Chondrocyte (in vitro differentiated cells): ENCODE measurements at regions not wholly inside any gene's neighbourhood (a gene's known extent, or its start where the extent isn't known, plus 50 kb on each side); places are given as distances from the start of the nearest gene placed in this dataset.

Experiments
- DNase-seq: peaks from one replicate; pipeline ENCODE4 v3.0.0; 2021; ENCODE audit warnings: mixed read lengths, low spot score
- H3K27ac Mint-ChIP-seq: one replicate; pipeline ENCODE4 v1.8.0; 2021; ENCODE audit warnings: mild to moderate bottlenecking, moderate library complexity, mixed read lengths; ENCODE audit not compliant: unreplicated experiment
- H3K27me3 Mint-ChIP-seq: 2 replicates; pipeline ENCODE4 v1.8.0; 2021; ENCODE audit warnings: low read depth, mixed read lengths
- H3K36me3 Mint-ChIP-seq: 2 replicates; pipeline ENCODE4 v1.8.0; 2021; ENCODE audit warnings: low read depth, mixed read lengths
- H3K4me1 Mint-ChIP-seq: 2 replicates; pipeline ENCODE4 v1.8.0; 2021; ENCODE audit warnings: low read depth, mild to moderate bottlenecking, mixed read lengths
- H3K4me3 Mint-ChIP-seq: one replicate; pipeline ENCODE4 v1.8.0; 2021; ENCODE audit warnings: mild to moderate bottlenecking, moderate library complexity, mixed read lengths; ENCODE audit not compliant: unreplicated experiment
- H3K9me3 Mint-ChIP-seq: 2 replicates; pipeline ENCODE4 v1.8.0; 2021; ENCODE audit warnings: low read depth, mixed read lengths
- CTCF ChIP-seq: fragments of 200-600 bp; sonication (generic); IDR thresholded peaks from 2 replicates; pipeline ENCODE4 v1.5.0; 2021; ENCODE audit warnings: antibody characterized with exemption, mild to moderate bottlenecking, moderate library complexity

GRCh38 chr11:106322106-106322505 is 244.6 kb downstream of the AASDHPPT start:
- Mint-ChIP-seq H3K27ac (no peak overlapping the region), H3K36me3 (no peaks in the 10 kb centered on the region), H3K4me3 (no peak overlapping the region), H3K9me3 (no peaks in the 10 kb centered on the region), H3K4me1 (peaks cover 3% of the 10 kb centered on the region), H3K27me3 (no peaks in the 10 kb centered on the region)
- DNase-seq, result no peak
- TF ChIP-seq CTCF, result no peak

- H3K27me3 Mint-ChIP-seq, result no peaks in the 10 kb centered on the region
- no peaks in the 10 kb centered on the region for H3K9me3 Mint-ChIP-seq
- H3K4me3 Mint-ChIP-seq, result no peak overlapping the region
- no peaks in the 10 kb centered on the region for H3K36me3 Mint-ChIP-seq
- H3K4me1 Mint-ChIP-seq, result peaks cover 3% of the 10 kb centered on the region
- DNase-seq, result no peak
- no peak for TF ChIP-seq CTCF
- no peak overlapping the region for H3K27ac Mint-ChIP-seq
Measured at GRCh38 chr11:106326087-106326486, 248.6 kb downstream of the AASDHPPT start.

GRCh38 chr11:106327134-106327533 is 249.7 kb downstream of the AASDHPPT start:
- no peak overlapping the region for H3K4me3 Mint-ChIP-seq
- no peaks in the 10 kb centered on the region for H3K9me3 Mint-ChIP-seq
- no peak for TF ChIP-seq CTCF
- no peaks in the 10 kb centered on the region for H3K27me3 Mint-ChIP-seq
- no peaks in the 10 kb centered on the region for H3K36me3 Mint-ChIP-seq
- no peak overlapping the region for H3K27ac Mint-ChIP-seq
- DNase-seq, result no peak
- H3K4me1 Mint-ChIP-seq, result peaks cover 3% of the 10 kb centered on the region

- no peak for DNase-seq
- Mint-ChIP-seq H3K4me1 (peaks cover 3% of the 10 kb centered on the region), H3K27ac (no peak overlapping the region)
Measured at GRCh38 chr11:106327637-106328036, 250.2 kb downstream of the AASDHPPT start.

GRCh38 chr11:106329273-106330018 is 252.0 kb downstream of the AASDHPPT start:
- Mint-ChIP-seq H3K27me3 (no peaks in the 10 kb centered on the region), H3K27ac (no peak overlapping the region), H3K4me1 (peaks cover 3% of the 10 kb centered on the region), H3K4me3 (no peak overlapping the region), H3K9me3 (no peaks in the 10 kb centered on the region), H3K36me3 (no peaks in the 10 kb centered on the region)
- DNase-seq, result no peak
- peak; percentile 62 for TF ChIP-seq CTCF

More at GRCh38 chr11:106327637-106328036, 250.2 kb downstream of the AASDHPPT start:
- H3K4me3 Mint-ChIP-seq, result no peak overlapping the region
- H3K36me3 Mint-ChIP-seq, result no peaks in the 10 kb centered on the region
- no peak for TF ChIP-seq CTCF
- H3K27me3 Mint-ChIP-seq, result no peaks in the 10 kb centered on the region
- no peaks in the 10 kb centered on the region for H3K9me3 Mint-ChIP-seq
